ENCODE measurements at regions not wholly inside any gene's neighbourhood (a gene's known extent, or its start where the extent isn't known, plus 50 kb on each side); places are given as distances from the start of the nearest gene placed in this dataset.

GRCh38 chr1:164926107-164926506, 367.1 kb downstream of the PBX1 start:
- in situ Hi-C loops (cut with MboI) = no loop called here

More at GRCh38 chr1:164926107-164926506, 367.1 kb downstream of the PBX1 start:
- Histone ChIP-seq H2AFZ (ENCODE audit: low read depth, low read length) (no peak overlapping the region), H3K9me3 (replicated peaks; ENCODE audit: control insufficient read depth, insufficient read depth, low read depth, low read length) (no peaks in the 10 kb centered on the region), H3K4me2 (ENCODE audit: insufficient read depth, low read length) (no peak overlapping the region), H3K9ac (ENCODE audit: insufficient read depth in 1 of 2, low read depth in 2 of 2, low read length in 2 of 2) (no peak overlapping the region), H3K9me1 (ENCODE audit: control insufficient read depth, insufficient read depth, low read length) (no peaks in the 10 kb centered on the region), H3K36me3 (ENCODE audit: control insufficient read depth, insufficient read depth, low read length) (no peaks in the 10 kb centered on the region), H3K27me3 (ENCODE audit: control insufficient read depth in 2 of 2, insufficient read depth in 2 of 2, low read length in 2 of 2) (no peaks in the 10 kb centered on the region), H3K4me1 (replicated peaks in 1 of 2; ENCODE audit: control insufficient read depth in 2 of 2, insufficient read depth in 2 of 2, low read length in 2 of 2) (no peaks in the 10 kb centered on the region), H3K79me2 (ENCODE audit: control insufficient read depth, insufficient read depth, low read length) (no peaks in the 10 kb centered on the region), H3K4me3 (no peak overlapping the region), H4K20me1 (replicated peaks; ENCODE audit: control insufficient read depth, insufficient read depth, low read length) (no peaks in the 10 kb centered on the region), H3K27ac (ENCODE audit: extremely low read depth, low read depth, low read length) (no peak overlapping the region)
- DNase-seq (ENCODE audit: extremely low read depth in 1 of 4, low spot score in 3 of 4) (no peak), ATAC-seq (no peak), FAIRE-seq (no peak)
- ChIA-PET CTCF (ENCODE audit: low intra/inter-chr PET ratio) (no interaction called here), POLR2A (no interaction called here)
- TF ChIP-seq SMAD3 (CRISPR knock-in tag; conservative IDR thresholded peaks at IDR 0.05) (no peak), LEF1 (IDR thresholded peaks at IDR 0.05) (no peak), HDAC8 (tag; IDR thresholded peaks at IDR 0.05) (no peak), THAP12 (CRISPR knock-in tag; IDR thresholded peaks at IDR 0.05) (no peak), POLR3G (IDR thresholded peaks at IDR 0.05; ENCODE audit: extremely low read depth, insufficient read length, insufficient replicate concordance) (no peak), ZNF707 (CRISPR knock-in tag; conservative IDR thresholded peaks at IDR 0.05) (no peak), FUS (optimal IDR thresholded peaks at IDR 0.05; ENCODE audit: low read depth, low read length) (no peak), ZNF408 (CRISPR knock-in tag; IDR thresholded peaks at IDR 0.05; ENCODE audit: low read depth) (no peak), NCOA2 (IDR thresholded peaks at IDR 0.05; ENCODE audit: partially characterized antibody in 2 of 2) (no peak), RBM15 (IDR thresholded peaks at IDR 0.05; ENCODE audit: insufficient read depth, low read length) (no peak), RBM14 (IDR thresholded peaks at IDR 0.05; ENCODE audit: borderline replicate concordance, insufficient read depth, low read depth, low read length) (no peak), GATAD2B (IDR thresholded peaks at IDR 0.05; ENCODE audit: borderline replicate concordance) (no peak), ZNF436 (CRISPR knock-in tag; IDR thresholded peaks at IDR 0.05) (no peak), NR2F6 (CRISPR knock-in tag; IDR thresholded peaks at IDR 0.05) (no peak), ELF1 (tag; IDR thresholded peaks at IDR 0.05) (no peak), BHLHE40 (IDR thresholded peaks at IDR 0.05; ENCODE audit: low read length) (no peak)
- 3% methylated on average over 2 of the region's 2 CpGs for WGBS (ENCODE audit: insufficient coverage, low coverage, missing lambda C conversion rate)
- intact Hi-C loops (cut with micrococcal nuclease) = no loop called here
- BruUV-seq (replicated peaks) = no TSS peak
